ENCODE measurements at regions not wholly inside any gene's neighbourhood (a gene's known extent, or its start where the extent isn't known, plus 50 kb on each side); places are given as distances from the start of the nearest gene placed in this dataset.

- WGBS, 4 donors = 45 to 61% (median 53%) methylated on average over 2 of the region's 2 CpGs
- Histone ChIP-seq H3K27me3 (no peaks in the 10 kb centered on the region), H3K27ac (no peak overlapping the region), H3K36me3 (replicated peaks in 1 of 2) (no peaks in the 10 kb centered on the region), H3K9me3 (replicated peaks in 1 of 3) (no peaks in the 10 kb centered on the region), H3K4me1 (replicated peaks in 1 of 2) (no peaks in the 10 kb centered on the region), H3K4me3 (no peak overlapping the region)
- intact Hi-C loops (cut with DNase I) = no loop called here
- TF ChIP-seq CTCF (IDR thresholded peaks at IDR 0.05) = no peak
- no peak for TF ChIP-seq POLR2A (IDR thresholded peaks at IDR 0.05)
- DNase-seq = no peak
Measured at GRCh38 chr3:4233488-4233887, 69.7 kb upstream of the SETMAR start.

GRCh38 chr3:4234889-4235288, 68.3 kb upstream of the SETMAR start:
- no peaks in the 10 kb centered on the region for H3K4me1 ChIP-seq (replicated peaks in 1 of 2)
- no peak overlapping the region for H3K27ac ChIP-seq
- DNase-seq = no peak
- H3K36me3 ChIP-seq (replicated peaks in 1 of 2) = no peaks in the 10 kb centered on the region
- no peaks in the 10 kb centered on the region for H3K27me3 ChIP-seq
- WGBS, 4 donors = 60 to 71% (median 70%) methylated on average over 2 of the region's 2 CpGs
- no peak overlapping the region for H3K4me3 ChIP-seq
- intact Hi-C loops (cut with DNase I) = no loop called here
- H3K9me3 ChIP-seq (replicated peaks in 1 of 3) = no peaks in the 10 kb centered on the region
- TF ChIP-seq CTCF (IDR thresholded peaks at IDR 0.05) (no peak), POLR2A (IDR thresholded peaks at IDR 0.05) (no peak)

- H3K27ac ChIP-seq = no peak overlapping the region
- intact Hi-C loops (cut with DNase I) = no loop called here
- no peak for TF ChIP-seq POLR2A (IDR thresholded peaks at IDR 0.05)
- TF ChIP-seq CTCF (IDR thresholded peaks at IDR 0.05) = no peak
- no peak for DNase-seq
- no peaks in the 10 kb centered on the region for H3K9me3 ChIP-seq (replicated peaks in 1 of 3)
- H3K4me3 ChIP-seq = no peak overlapping the region
- no peaks in the 10 kb centered on the region for H3K4me1 ChIP-seq (replicated peaks in 1 of 2)
- H3K27me3 ChIP-seq = no peaks in the 10 kb centered on the region
- no peaks in the 10 kb centered on the region for H3K36me3 ChIP-seq (replicated peaks in 1 of 2)
- WGBS, 4 donors = 71 to 85% (median 75%) methylated on average over 3 of the region's 3 CpGs
Measured at GRCh38 chr3:4235690-4236089, 67.5 kb upstream of the SETMAR start.

- intact Hi-C loops (cut with DNase I) = no loop called here
- no peak for DNase-seq
- 83 to 91% (median 86%) methylated on average over 8 of the region's 8 CpGs for WGBS, 4 donors
- no peak overlapping the region for H3K4me3 ChIP-seq
- no peak overlapping the region for H3K27ac ChIP-seq
- no peaks in the 10 kb centered on the region for H3K27me3 ChIP-seq
- no peaks in the 10 kb centered on the region for H3K36me3 ChIP-seq (replicated peaks in 1 of 2)
- H3K9me3 ChIP-seq (replicated peaks in 1 of 3) = no peaks in the 10 kb centered on the region
- no peaks in the 10 kb centered on the region for H3K4me1 ChIP-seq (replicated peaks in 1 of 2)
- no peak for TF ChIP-seq CTCF (IDR thresholded peaks at IDR 0.05)
- TF ChIP-seq POLR2A (IDR thresholded peaks at IDR 0.05) = no peak
Measured at GRCh38 chr3:4241595-4242170, 61.5 kb upstream of the SETMAR start.
